Brain microvascular endothelial cell (primary cell): ENCODE measurements at regions not wholly inside any gene's neighbourhood (a gene's known extent, or its start where the extent isn't known, plus 50 kb on each side); places are given as distances from the start of the nearest gene placed in this dataset.

Experiments used
- DNase-seq: peaks from one replicate; pipeline ENCODE4 v3.0.0-alpha.2; 2020
- H3K27ac ChIP-seq: fragments of 250-450 bp; sonication (Bioruptor Pico); 2 replicates; pipeline ENCODE4 v1.5.1; 2020; ENCODE audit warnings: mild to moderate bottlenecking, moderate library complexity
- H3K27me3 ChIP-seq: fragments of 250-450 bp; sonication (Bioruptor Pico); replicated peaks from 2 replicates; pipeline ENCODE4 v1.5.1; 2020; ENCODE audit warnings: mild to moderate bottlenecking
- H3K36me3 ChIP-seq: fragments of 250-450 bp; sonication (Bioruptor Pico); replicated peaks from 2 replicates; pipeline ENCODE4 v1.5.1; 2020; ENCODE audit warnings: mild to moderate bottlenecking
- H3K4me3 ChIP-seq: 2 replicates; pipeline ENCODE4 v1.5.1; 2011; ENCODE audit warnings: low read depth, mild to moderate bottlenecking, control low read depth, low read length, moderate library complexity
- CTCF ChIP-seq: IDR thresholded peaks from 2 replicates; pipeline ENCODE4 v1.5.1; 2011; ENCODE audit warnings: low read depth, mild to moderate bottlenecking, moderate library complexity, low read length, control low read depth, inconsistent platforms; ENCODE audit errors: missing control alignments
- in situ Hi-C: cut with HindIII; loops from 2 replicates; pipeline ENCODE4 v1.10.0; 2017; ENCODE audit warnings: low sequenced_read_pairs, low pct_ligation_motif_present

GRCh38 chr10:106410331-106410730 is 754.2 kb downstream of the SORCS1 start:
- no peak for TF ChIP-seq CTCF
- DNase-seq: no peak
- no peaks in the 10 kb centered on the region for H3K27me3 ChIP-seq
- in situ Hi-C loops: no loop called here
- H3K27ac ChIP-seq: no peak overlapping the region
- no peak overlapping the region for H3K4me3 ChIP-seq
- no peaks in the 10 kb centered on the region for H3K36me3 ChIP-seq

- DNase-seq: no peak
- H3K36me3 ChIP-seq: no peaks in the 10 kb centered on the region
- no peaks in the 10 kb centered on the region for H3K27me3 ChIP-seq
- no peak for TF ChIP-seq CTCF
- H3K27ac ChIP-seq: no peak overlapping the region
- in situ Hi-C loops: no loop called here
- no peak overlapping the region for H3K4me3 ChIP-seq
These were observed 759.4 kb downstream of the SORCS1 start for GRCh38 chr10:106405141-106405540.

GRCh38 chr10:106402458-106402857 is 762.0 kb downstream of the SORCS1 start:
- Histone ChIP-seq H3K36me3 (no peaks in the 10 kb centered on the region), H3K27ac (no peak overlapping the region), H3K4me3 (no peak overlapping the region), H3K27me3 (no peaks in the 10 kb centered on the region)
- DNase-seq: no peak
- in situ Hi-C loops: no loop called here
- TF ChIP-seq CTCF: no peak

- Histone ChIP-seq H3K27me3 (no peaks in the 10 kb centered on the region), H3K36me3 (no peaks in the 10 kb centered on the region), H3K27ac (no peak overlapping the region), H3K4me3 (no peak overlapping the region)
- no peak for TF ChIP-seq CTCF
- DNase-seq: no peak
- in situ Hi-C loops: no loop called here
These were observed 762.5 kb downstream of the SORCS1 start for GRCh38 chr10:106401967-106402366.

GRCh38 chr10:106401161-106401560 is 763.3 kb downstream of the SORCS1 start:
- TF ChIP-seq CTCF: no peak
- DNase-seq: no peak
- no peak overlapping the region for H3K27ac ChIP-seq
- H3K4me3 ChIP-seq: no peak overlapping the region
- no peaks in the 10 kb centered on the region for H3K27me3 ChIP-seq
- in situ Hi-C loops: no loop called here
- H3K36me3 ChIP-seq: no peaks in the 10 kb centered on the region

GRCh38 chr10:106399112-106399511 is 765.4 kb downstream of the SORCS1 start:
- Histone ChIP-seq H3K36me3 (no peaks in the 10 kb centered on the region), H3K27ac (no peak overlapping the region), H3K27me3 (no peaks in the 10 kb centered on the region), H3K4me3 (no peak overlapping the region)
- no peak for TF ChIP-seq CTCF
- DNase-seq: no peak
- in situ Hi-C loops: no loop called here
